A673 (cell line): ENCODE measurements at regions not wholly inside any gene's neighbourhood (a gene's known extent, or its start where the extent isn't known, plus 50 kb on each side); places are given as distances from the start of the nearest gene placed in this dataset.

Experiments
- EZH2 ChIP-seq: fragments of 200-600 bp; sonication (generic); IDR thresholded peaks from 2 replicates; pipeline ENCODE4 v1.6.1; 2017; ENCODE audit warnings: borderline replicate concordance, low read depth, mild to moderate bottlenecking, mixed read lengths, antibody characterized with exemption, low read length; ENCODE audit not compliant: poor library complexity, severe bottlenecking
- TF ChIP-seq, protein P1 (sequence below): fragments of 300-800, 200-600 bp; sonication (generic); conservative IDR thresholded peaks from 2 replicates; pipeline ENCODE4 v1.5.1; 2017; ENCODE audit warnings: low read depth, mild to moderate bottlenecking, antibody characterized with exemption, low read length, moderate library complexity, mixed read lengths

DNA sequence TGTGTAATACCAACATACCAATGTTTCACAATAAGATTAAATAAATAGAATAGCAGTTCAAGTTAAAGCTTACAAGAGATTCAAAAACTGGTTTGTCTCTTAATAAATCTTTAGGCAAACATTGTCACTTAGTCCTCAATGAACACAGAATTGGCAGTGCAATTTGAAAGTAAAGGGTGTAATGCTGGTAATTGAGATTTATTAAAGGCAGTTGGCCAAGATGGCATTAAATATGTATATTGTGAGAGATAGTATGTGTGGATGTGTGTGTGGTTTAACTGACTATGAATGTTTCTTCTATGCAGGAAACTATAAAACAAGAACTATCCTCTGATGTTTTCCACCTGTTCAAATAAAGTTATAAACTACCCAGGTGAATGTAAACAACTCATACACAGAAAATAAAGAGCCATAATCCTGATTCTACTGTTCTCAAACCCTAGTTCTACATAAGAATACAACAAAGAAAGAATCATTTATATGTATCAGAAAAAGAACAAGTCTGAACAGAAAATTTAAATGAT is 267.9 kb upstream of the PTCHD4 start:
- TF ChIP-seq EZH2: no peak
- TF ChIP-seq, protein P1, sequence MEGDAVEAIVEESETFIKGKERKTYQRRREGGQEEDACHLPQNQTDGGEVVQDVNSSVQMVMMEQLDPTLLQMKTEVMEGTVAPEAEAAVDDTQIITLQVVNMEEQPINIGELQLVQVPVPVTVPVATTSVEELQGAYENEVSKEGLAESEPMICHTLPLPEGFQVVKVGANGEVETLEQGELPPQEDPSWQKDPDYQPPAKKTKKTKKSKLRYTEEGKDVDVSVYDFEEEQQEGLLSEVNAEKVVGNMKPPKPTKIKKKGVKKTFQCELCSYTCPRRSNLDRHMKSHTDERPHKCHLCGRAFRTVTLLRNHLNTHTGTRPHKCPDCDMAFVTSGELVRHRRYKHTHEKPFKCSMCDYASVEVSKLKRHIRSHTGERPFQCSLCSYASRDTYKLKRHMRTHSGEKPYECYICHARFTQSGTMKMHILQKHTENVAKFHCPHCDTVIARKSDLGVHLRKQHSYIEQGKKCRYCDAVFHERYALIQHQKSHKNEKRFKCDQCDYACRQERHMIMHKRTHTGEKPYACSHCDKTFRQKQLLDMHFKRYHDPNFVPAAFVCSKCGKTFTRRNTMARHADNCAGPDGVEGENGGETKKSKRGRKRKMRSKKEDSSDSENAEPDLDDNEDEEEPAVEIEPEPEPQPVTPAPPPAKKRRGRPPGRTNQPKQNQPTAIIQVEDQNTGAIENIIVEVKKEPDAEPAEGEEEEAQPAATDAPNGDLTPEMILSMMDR: no peak
